ENCODE measurements at regions not wholly inside any gene's neighbourhood (a gene's known extent, or its start where the extent isn't known, plus 50 kb on each side); places are given as distances from the start of the nearest gene placed in this dataset.
"Not testable (repeated sequence)": the region's sequence is repeated elsewhere in the genome, so short reads cannot be mapped to it uniquely, and the experiment has no call there.

- no peak for DNase-seq (ENCODE audit: low read depth)
Measured at GRCh38 chr1:234821840-234822239, 211.9 kb upstream of the IRF2BP2 start.

GRCh38 chr1:234820597-234820996, 210.6 kb upstream of the IRF2BP2 start:
- DNase-seq (ENCODE audit: low read depth): no peak

DNA sequence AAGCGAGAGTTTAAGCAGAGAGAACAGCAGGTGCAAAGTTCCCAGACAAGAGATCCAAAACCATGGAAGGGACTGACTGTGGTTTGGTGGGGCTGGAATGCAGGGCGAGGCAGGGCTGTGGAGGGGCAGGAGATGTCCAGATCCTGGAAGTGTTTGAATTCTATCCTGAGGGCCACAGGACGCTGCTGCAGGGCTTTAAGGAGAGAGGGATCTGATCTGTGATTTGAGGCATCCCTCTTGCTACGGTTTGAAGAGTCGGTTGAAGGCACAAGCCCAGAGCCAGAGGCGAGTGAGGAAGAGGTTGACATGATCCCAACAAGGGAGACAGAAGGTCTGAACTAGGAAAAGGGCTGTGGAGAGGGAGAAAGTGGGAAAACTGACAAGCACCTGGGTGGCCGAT, 209.9 kb upstream of the IRF2BP2 start:
- not testable (repeated sequence) for DNase-seq (ENCODE audit: low read depth)

- not testable (repeated sequence) for DNase-seq (ENCODE audit: low read depth)
Measured at GRCh38 chr1:234818040-234818387, 208.0 kb upstream of the IRF2BP2 start.

DNA sequence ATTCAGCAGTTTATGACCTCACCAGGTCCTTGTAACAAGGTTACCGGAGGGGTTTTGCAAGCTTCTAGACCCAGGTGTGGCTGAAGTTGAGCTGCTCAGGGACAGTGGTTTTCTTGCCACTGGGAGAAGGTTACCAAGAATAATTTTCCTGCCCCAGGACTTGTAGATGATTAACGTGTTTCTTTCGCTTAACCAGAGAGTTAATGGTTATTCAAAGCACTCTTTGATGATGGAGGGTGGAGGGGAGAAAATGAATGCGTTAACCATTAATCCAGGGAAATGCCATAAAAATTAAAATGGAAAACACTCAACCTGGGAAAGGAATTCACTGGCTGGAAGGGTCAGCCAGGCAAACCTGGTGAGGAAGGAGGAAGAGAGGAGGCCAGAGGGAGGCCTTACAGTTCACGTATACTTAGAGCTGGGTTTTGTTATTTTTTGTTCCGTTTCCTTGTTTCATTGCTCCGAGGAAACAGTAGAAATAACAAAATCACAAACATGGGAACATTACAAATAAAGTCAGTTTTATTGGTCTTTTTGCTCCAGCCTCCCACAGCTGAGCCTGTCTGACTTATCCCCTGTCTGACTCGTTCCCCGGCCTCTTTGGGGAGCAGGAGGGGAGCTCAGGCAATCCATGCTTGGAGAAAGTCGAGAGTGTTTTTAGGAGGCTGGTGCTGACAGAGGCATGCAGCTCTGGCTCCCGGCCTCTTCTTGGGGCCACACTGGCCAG, 207.5 kb upstream of the IRF2BP2 start:
- not testable (repeated sequence) for DNase-seq (ENCODE audit: low read depth)

- DNase-seq (ENCODE audit: low read depth): not testable (repeated sequence)
Measured at GRCh38 chr1:234816864-234817263, 206.9 kb upstream of the IRF2BP2 start.

DNA sequence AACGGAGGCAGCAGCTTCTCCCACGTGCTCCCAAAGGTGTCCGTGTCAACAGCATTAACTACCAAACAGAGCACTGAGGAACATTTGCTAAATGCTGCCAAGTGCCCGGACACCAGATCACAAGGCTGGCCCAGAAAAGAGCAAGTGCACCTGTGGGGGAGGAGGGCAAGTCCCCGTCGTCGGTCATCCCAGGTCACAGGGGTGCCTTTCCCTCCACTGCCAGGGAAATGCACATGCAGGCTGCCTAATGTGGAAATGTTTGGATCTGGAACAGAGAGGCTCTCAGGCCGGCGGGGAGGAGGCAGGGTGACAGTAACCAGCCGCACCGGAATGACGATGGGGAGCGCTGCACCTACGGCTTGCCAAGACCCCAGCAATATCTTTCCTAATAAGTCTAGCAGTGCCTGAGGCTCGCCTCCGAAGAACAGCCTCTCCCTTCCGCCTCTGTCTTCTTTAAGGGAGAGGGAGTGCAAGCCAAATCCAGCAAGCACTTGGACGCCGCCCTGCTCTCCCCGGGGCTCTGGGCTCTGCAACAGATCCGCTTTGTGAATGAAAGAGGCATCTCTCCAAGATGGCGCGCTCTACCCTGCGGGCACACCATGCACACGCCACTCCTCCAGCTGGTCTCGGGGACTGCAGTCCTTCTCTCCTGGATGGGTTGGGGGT, 206.3 kb upstream of the IRF2BP2 start:
- DNase-seq (ENCODE audit: low read depth): not testable (repeated sequence)

GRCh38 chr1:234815295-234815815, 205.4 kb upstream of the IRF2BP2 start:
- not testable (repeated sequence) for DNase-seq (ENCODE audit: low read depth)

DNA sequence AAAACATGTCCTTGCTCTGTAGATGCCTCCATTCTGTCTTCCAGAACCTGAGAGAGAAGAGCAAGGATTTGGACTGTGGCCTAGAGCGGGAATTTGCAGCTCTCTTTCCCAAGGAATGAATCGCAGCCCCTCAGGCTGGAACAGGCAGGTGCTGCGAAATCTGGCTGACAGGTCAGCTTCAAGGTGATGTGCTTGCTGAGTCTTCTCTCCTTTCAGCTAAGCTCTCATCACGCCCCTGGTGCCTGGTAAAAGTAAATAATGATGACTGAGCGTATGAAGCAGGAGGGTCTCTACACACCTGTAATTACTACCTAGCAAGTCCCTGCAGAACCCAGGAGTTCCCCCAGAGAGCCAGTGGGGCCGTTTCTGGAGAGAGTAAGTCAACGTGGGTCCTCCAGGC, 204.3 kb upstream of the IRF2BP2 start:
- not testable (repeated sequence) for DNase-seq (ENCODE audit: low read depth)

- DNase-seq (ENCODE audit: low read depth): peak; percentile 36
Measured at GRCh38 chr1:234811824-234812223, 201.8 kb upstream of the IRF2BP2 start.

- not testable (repeated sequence) for DNase-seq (ENCODE audit: low read depth)
Measured at GRCh38 chr1:234810726-234811125, 200.7 kb upstream of the IRF2BP2 start.

GRCh38 chr1:234809854-234810245, 199.9 kb upstream of the IRF2BP2 start:
- DNase-seq (ENCODE audit: low read depth): not testable (repeated sequence)

DNA sequence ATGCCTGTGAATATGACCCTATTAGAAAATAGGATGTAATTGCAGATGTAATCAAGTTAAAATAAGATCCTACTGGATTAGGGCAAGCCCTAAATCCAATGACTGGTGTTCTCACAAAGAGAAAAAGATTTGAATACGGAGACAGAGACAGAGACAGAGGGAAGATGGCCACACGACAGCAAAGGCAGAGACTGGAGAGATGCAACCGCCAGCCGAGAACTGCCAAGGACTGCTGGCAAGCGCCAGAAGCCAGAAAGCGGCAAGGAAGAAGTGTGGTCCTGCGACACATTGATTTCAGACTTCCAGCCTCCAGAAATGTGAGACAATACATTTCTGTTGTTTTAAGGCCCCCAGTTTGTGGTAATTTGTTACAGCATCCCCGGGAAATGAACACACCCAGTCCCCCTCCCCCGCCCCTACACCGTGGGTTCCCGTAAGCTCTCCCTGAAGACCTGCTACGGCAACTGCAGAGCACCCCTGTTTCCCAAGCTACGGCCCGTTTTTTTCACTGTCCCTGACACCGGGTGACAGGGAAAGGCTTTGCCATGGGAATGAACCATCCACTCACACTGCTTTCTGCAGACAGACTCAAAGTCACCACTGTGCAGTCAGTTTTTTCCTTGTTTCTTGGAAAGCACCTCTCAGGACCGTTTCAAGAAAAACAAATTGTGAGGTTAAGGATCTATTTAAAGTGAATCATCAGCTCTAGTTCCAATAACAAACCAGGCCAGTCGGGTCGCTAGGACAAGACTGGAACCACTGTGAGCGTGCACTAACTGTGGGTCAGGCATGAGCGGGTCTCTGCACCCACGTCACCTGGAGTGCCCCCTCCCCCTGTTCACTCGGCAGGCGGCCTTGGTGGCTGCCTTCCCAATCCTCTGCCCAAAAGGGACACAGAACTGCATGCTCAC, 199.2 kb upstream of the IRF2BP2 start:
- DNase-seq (ENCODE audit: low read depth): not testable (repeated sequence)

DNA sequence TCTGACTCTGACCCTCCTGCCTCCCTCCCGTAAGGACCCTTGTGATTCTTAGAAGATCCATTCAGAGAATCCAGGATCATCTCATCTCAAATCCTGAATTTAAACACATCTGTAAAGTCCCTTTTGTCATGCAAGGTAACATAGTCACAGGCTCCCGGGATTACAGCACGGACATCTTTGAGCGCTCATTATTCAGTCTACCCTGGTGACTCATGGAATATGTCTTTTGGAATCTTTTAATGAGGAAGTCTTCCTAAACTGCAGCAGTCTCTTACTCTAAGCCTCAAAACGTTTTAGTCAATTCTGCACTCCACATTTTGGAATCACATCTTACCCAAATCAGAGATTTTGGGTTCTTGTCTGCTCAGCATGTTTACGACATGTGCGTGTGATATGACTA, 198.5 kb upstream of the IRF2BP2 start:
- DNase-seq (ENCODE audit: low read depth): not testable (repeated sequence)

DNA sequence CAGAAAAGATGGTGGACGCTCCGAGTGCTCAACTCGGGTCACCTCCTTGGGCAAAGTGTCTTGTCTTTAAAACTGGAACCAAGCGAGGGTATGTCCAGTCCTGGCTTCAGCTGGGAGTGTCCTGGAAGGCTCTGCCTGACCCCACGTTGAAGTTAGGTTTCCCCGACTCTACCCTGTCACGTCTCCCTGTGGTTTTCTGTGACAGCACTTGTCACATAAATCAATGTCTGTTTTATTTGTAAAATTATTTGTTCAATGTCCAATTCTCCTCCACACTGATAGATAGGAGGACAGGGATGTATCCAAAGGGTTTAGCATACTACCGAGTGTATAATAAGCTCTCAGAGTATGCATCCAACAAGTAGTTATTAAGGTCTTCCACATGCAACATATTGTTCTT, 197.7 kb upstream of the IRF2BP2 start:
- not testable (repeated sequence) for DNase-seq (ENCODE audit: low read depth)

DNA sequence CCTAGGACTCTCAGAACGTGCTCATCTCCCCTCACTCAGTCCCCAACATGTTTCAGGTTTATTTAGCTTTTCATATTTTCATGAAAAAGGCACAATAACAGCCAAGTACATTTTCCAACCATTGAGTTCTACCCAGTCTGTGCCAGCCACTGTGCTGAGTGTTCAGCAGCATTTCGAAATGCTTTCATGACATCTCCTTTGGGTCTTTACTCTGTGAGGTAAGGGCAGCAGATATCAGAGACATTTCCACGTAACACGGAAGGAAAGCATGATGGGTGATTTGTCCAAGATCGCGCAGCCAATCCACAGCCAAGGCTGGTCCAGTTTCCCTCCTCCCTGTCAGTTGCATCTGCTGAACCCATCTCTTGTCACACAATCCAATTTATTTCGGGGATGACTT, 192.6 kb upstream of the IRF2BP2 start:
- not testable (repeated sequence) for DNase-seq (ENCODE audit: low read depth)

DNA sequence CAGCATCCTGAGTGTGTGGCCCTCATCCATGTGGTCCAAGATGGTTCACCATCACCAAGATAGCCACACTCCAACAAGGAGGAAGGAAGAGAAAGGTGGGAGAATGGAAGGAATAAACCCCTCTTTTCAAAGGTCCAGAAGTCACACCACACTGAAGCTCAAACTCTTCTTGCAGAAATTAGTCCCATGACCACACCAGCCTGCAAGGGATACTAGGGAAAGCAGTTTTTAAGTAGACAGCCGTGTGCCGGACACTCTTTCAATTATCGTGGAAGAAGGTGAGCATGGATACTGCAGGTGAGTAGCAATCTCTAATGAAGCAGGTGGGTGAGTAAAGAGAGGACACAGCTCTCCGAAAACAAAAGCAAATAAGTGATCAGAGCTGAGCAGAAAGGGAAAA, 191.7 kb upstream of the IRF2BP2 start:
- not testable (repeated sequence) for DNase-seq (ENCODE audit: low read depth)

- DNase-seq (ENCODE audit: low read depth): not testable (repeated sequence)
Measured at GRCh38 chr1:234801147-234801546, 191.2 kb upstream of the IRF2BP2 start.

- DNase-seq (ENCODE audit: low read depth): not testable (repeated sequence)
Measured at GRCh38 chr1:234800563-234800962, 190.6 kb upstream of the IRF2BP2 start.

GRCh38 chr1:234799021-234799689, 189.2 kb upstream of the IRF2BP2 start:
- not testable (repeated sequence) for DNase-seq (ENCODE audit: low read depth)

DNA sequence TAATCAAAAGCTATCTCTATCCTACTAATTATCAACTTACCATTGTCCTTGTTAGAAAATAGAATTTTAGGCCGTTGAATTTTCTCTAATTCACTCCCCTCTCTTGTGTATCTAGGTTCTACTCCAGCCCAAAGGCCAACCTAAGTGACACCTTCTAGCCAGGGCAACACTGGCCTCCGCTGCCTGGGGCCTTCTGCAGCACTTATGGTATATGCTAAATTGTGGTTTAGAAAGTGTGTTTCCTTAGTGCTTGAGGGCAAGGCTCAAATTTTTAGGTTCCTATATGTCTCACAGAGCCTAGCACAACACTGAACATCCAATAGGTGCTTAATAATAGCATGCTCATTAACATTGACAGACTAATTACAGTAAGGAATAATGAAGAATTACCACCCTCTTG, 187.2 kb upstream of the IRF2BP2 start:
- not testable (repeated sequence) for DNase-seq (ENCODE audit: low read depth)

- not testable (repeated sequence) for DNase-seq (ENCODE audit: low read depth)
Measured at GRCh38 chr1:234796438-234796792, 186.4 kb upstream of the IRF2BP2 start.

All from HS-27A (cell line).